ENCODE measurements at regions not wholly inside any gene's neighbourhood (a gene's known extent, or its start where the extent isn't known, plus 50 kb on each side); places are given as distances from the start of the nearest gene placed in this dataset.

GRCh38 chrX:68936126-68936525 is 107.3 kb downstream of the EFNB1 start:
- Mint-ChIP-seq H3K36me3 (ENCODE audit: low read depth) (no peaks in the 10 kb centered on the region), H3K27ac (peak overlapping the region; percentile 68), H3K27me3 (ENCODE audit: insufficient read depth) (peaks cover 2% of the 10 kb centered on the region; the same call in 1 of the 2 replicates), H3K4me3 (no peak overlapping the region), H3K9me3 (no peaks in the 10 kb centered on the region), H3K4me1 (ENCODE audit: low read depth) (no peaks in the 10 kb centered on the region)
- no peak for TF ChIP-seq CTCF (IDR thresholded peaks at IDR 0.05)
- no peak for DNase-seq

GRCh38 chrX:68935362-68935761 is 106.5 kb downstream of the EFNB1 start:
- Mint-ChIP-seq H3K4me1 (ENCODE audit: low read depth) (peaks cover 2% of the 10 kb centered on the region), H3K27ac (no peak overlapping the region), H3K36me3 (ENCODE audit: low read depth) (no peaks in the 10 kb centered on the region), H3K27me3 (ENCODE audit: insufficient read depth) (peaks cover 2% of the 10 kb centered on the region; the same call in 1 of the 2 replicates), H3K9me3 (no peaks in the 10 kb centered on the region), H3K4me3 (no peak overlapping the region)
- no peak for TF ChIP-seq CTCF (IDR thresholded peaks at IDR 0.05)
- DNase-seq, result no peak

GRCh38 chrX:68934922-68935321 is 106.1 kb downstream of the EFNB1 start:
- Mint-ChIP-seq H3K4me3 (no peak overlapping the region), H3K36me3 (ENCODE audit: low read depth) (no peaks in the 10 kb centered on the region), H3K27me3 (ENCODE audit: insufficient read depth) (peaks cover under 1% of the 10 kb centered on the region; the same call in 1 of the 2 replicates), H3K27ac (no peak overlapping the region), H3K4me1 (ENCODE audit: low read depth) (peaks cover 7% of the 10 kb centered on the region), H3K9me3 (no peaks in the 10 kb centered on the region)
- DNase-seq, result no peak
- TF ChIP-seq CTCF (IDR thresholded peaks at IDR 0.05), result no peak

GRCh38 chrX:68934421-68934820 is 105.6 kb downstream of the EFNB1 start:
- Mint-ChIP-seq H3K4me1 (ENCODE audit: low read depth) (peaks cover 12% of the 10 kb centered on the region), H3K27me3 (ENCODE audit: insufficient read depth) (no peaks in the 10 kb centered on the region)

GRCh38 chrX:68932611-68933010 is 103.8 kb downstream of the EFNB1 start:
- no peak for TF ChIP-seq CTCF (IDR thresholded peaks at IDR 0.05)
- no peak overlapping the region for H3K27ac Mint-ChIP-seq
- no peaks in the 10 kb centered on the region for H3K27me3 Mint-ChIP-seq (ENCODE audit: insufficient read depth)
- DNase-seq, result no peak
- H3K9me3 Mint-ChIP-seq, result no peaks in the 10 kb centered on the region
- peaks cover 20% of the 10 kb centered on the region for H3K4me1 Mint-ChIP-seq (ENCODE audit: low read depth)
- H3K36me3 Mint-ChIP-seq (ENCODE audit: low read depth), result no peaks in the 10 kb centered on the region
- H3K4me3 Mint-ChIP-seq, result no peak overlapping the region

More at GRCh38 chrX:68934421-68934820, 105.6 kb downstream of the EFNB1 start:
- H3K27ac Mint-ChIP-seq, result no peak overlapping the region
- no peaks in the 10 kb centered on the region for H3K9me3 Mint-ChIP-seq
- TF ChIP-seq CTCF (IDR thresholded peaks at IDR 0.05), result no peak
- no peaks in the 10 kb centered on the region for H3K36me3 Mint-ChIP-seq (ENCODE audit: low read depth)
- DNase-seq, result no peak
- no peak overlapping the region for H3K4me3 Mint-ChIP-seq

- Mint-ChIP-seq H3K4me1 (ENCODE audit: low read depth) (peaks cover 20% of the 10 kb centered on the region), H3K9me3 (no peaks in the 10 kb centered on the region), H3K36me3 (ENCODE audit: low read depth) (no peaks in the 10 kb centered on the region), H3K27me3 (ENCODE audit: insufficient read depth) (no peaks in the 10 kb centered on the region), H3K4me3 (no peak overlapping the region), H3K27ac (no peak overlapping the region)
- no peak for TF ChIP-seq CTCF (IDR thresholded peaks at IDR 0.05)
- no peak for DNase-seq
Observed at GRCh38 chrX:68931345-68931744, 102.5 kb downstream of the EFNB1 start.

All from HFFc6 (cell line).